UCSD-AML1 (cell line): ENCODE measurements at regions not wholly inside any gene's neighbourhood (a gene's known extent, or its start where the extent isn't known, plus 50 kb on each side); places are given as distances from the start of the nearest gene placed in this dataset.
"Not testable (repeated sequence)": the region's sequence is repeated elsewhere in the genome, so short reads cannot be mapped to it uniquely, and the experiment has no call there.

ENCODE experiments used
- DNase-seq: peaks from one replicate; lab custom pipeline; 2025; ENCODE audit not compliant: unreplicated experiment; lab: John Stamatoyannopoulos, UW

GRCh38 chr11:23924226-23924625 lies 572.6 kb upstream of the LUZP2 start:
- DNase-seq, result no peak

DNA sequence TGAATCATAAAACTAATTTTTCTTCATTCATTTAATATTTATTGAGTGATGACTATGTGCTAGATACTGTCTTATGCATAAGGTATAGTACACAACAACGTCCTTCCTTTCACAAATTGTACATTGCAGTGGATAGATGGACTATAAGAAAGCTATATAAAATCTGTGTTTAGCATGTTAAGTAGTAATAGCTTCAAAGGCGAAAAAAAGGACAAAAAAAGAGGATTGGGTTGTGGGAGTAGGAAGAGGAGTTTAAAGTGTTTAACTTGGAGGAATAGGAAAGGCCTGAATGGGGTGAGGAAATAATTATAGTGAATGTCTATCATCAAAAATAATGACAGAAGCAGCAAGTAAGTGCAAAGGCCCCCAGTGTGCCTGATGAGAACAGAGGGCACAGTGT lies 565.4 kb upstream of the LUZP2 start:
- DNase-seq, result no peak

GRCh38 chr11:23932485-23932898 lies 564.4 kb upstream of the LUZP2 start:
- DNase-seq, result no peak

GRCh38 chr11:23933721-23934120 lies 563.1 kb upstream of the LUZP2 start:
- DNase-seq, result no peak

DNA sequence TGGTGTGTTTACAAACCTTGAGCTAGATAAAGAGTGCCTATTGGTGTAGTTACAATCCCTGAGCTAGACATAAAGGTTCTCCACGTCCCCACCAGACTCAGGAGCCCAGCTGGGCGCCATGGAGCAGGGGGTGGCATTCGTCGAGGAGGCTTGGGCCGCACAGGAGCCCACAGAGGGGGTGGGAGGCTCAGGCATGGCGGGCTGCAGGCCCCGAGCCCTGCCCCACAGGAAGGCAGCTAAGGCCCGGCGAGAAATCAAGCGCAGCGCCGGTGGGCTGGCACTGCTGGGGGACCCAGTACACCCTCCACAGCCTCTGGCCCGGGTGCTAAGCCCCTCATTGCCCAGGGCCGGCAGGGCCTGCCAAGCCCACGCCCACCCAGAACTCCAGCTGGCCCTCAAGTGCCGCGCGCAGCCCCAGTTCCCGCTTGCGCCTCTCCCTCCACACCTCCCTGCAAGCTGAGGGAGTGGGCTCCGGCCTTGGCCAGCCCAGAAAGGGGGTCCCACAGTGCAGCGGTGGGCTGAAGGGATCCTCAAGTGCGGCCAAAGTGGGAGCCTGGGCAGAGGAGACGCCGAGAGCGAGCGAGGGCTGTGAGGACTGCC lies 562.1 kb upstream of the LUZP2 start:
- DNase-seq, result not testable (repeated sequence)

- not testable (repeated sequence) for DNase-seq
These were observed 554.6 kb upstream of the LUZP2 start for GRCh38 chr11:23942117-23942815.

GRCh38 chr11:23944923-23945322 lies 551.9 kb upstream of the LUZP2 start:
- no peak for DNase-seq

GRCh38 chr11:23947883-23948282 lies 549.0 kb upstream of the LUZP2 start:
- DNase-seq, result no peak

DNA sequence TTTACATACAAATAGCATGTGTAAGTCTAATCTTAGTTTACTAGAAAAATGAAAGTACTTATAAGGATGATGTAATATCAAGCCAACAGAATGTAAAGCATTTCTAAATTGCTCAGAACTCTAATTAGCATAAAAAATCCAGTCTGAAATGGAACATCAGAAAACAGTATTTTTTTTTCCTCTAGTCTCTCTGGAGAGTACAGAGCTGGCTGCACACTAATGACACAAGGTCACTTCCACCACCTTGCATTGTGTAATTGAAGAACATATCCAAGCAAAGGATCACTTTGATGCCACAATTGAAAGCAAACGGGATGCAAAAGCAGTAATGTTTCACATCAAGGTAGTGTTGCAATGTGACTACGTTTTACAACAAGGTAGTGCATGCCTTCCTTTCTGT lies 548.0 kb upstream of the LUZP2 start:
- no peak for DNase-seq

GRCh38 chr11:23953951-23954710 lies 542.7 kb upstream of the LUZP2 start:
- no peak for DNase-seq

- DNase-seq, result no peak
These were observed 542.1 kb upstream of the LUZP2 start for GRCh38 chr11:23954730-23955129.

DNA sequence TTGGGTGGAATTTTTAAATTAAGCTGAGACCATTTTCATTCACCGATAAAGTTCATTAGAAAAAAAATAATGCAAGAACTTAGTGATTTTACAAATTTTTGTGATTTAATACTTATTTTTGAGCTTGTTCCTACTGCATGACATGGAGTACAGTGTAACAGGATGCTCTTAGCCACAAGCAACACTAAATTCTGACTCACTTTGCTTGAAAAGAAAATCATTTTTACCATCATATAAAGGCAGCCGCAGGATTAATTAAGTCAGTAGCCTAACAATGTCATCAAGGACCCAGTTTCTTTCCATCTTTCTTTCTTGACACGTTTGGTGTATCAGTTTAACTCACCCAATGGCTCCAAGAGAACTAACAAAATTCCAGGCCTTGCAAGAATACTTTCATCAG lies 540.3 kb upstream of the LUZP2 start:
- no peak for DNase-seq

DNA sequence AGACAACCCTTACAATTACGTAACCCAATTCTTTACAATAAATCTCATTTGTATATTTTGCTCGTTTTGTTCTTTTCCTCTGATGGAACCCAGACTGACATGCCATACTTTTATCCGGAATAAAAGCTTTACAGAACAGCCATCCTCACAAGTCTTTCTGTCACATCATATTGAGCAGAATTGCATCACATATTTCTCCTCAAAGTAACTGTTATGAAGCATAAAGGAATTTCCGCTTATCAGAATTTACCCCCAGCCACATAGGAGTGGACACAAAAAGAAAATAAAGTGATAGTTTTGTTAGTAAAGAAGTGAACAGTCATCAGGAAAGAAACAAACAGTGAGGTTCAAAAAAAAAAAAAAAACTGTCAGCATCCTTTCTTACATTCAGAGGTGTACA lies 539.5 kb upstream of the LUZP2 start:
- no peak for DNase-seq

GRCh38 chr11:23959462-23959861 lies 537.4 kb upstream of the LUZP2 start:
- DNase-seq, result no peak

DNA sequence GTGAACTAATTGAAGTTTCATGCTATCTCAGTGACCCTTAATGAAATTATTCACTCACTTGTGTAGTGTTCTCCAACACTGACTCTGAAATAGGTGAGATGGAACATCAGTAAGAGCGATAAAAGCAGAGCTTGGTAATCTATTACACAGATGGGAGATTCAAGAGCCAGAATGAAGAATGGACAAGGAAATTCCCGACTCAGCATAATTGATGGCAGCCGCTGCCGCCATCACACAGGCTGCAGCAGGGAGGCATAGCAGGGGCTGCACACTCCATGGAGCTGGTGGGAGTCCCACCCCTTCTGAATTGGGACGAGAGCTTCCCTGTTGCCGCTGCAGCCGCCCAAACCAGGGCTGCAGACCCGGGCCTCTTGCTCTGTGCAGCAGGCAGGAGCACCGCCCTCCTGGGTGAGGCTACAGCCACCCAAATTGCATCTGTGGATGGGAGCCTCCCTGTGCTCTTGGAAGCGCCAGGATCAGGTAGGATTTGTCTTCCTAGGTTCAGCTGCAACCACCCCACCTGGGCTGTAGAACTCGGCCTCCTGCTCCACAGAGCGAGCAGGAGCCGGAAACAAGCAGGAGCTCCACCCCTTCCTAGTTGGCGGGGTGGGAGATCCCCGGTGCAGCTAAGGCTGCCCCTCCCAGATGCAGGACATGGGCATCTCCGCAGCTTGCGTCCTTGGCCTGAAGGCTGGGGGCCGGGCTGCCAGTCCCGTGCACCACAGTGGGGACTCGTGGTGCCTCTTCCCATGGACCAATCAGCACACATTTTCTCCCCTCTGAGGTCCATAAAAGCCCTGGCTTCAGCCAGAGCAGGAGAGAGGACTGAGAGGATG lies 535.1 kb upstream of the LUZP2 start:
- no peak for DNase-seq

- no peak for DNase-seq
These were observed 523.6 kb upstream of the LUZP2 start for GRCh38 chr11:23973244-23973643.

GRCh38 chr11:23974051-23974450 lies 522.8 kb upstream of the LUZP2 start:
- no peak for DNase-seq

DNA sequence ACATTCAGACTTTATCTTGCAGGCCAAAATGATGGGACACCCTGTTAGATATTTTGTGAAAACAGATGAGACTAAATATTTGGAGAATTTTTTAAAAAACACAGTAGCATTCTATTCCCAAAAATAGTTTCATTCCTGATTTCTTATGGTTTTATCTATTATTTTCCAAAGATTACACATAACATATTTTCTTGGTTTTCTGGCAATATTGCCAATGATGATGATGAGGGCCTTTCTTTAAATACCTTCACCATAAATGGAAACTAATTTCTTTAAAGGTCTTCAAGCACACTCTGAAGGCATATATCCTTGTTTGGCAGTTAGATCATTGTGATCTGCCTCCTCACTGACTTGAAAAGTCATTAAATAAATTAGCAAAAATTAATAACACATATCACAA lies 522.3 kb upstream of the LUZP2 start:
- DNase-seq, result no peak

DNA sequence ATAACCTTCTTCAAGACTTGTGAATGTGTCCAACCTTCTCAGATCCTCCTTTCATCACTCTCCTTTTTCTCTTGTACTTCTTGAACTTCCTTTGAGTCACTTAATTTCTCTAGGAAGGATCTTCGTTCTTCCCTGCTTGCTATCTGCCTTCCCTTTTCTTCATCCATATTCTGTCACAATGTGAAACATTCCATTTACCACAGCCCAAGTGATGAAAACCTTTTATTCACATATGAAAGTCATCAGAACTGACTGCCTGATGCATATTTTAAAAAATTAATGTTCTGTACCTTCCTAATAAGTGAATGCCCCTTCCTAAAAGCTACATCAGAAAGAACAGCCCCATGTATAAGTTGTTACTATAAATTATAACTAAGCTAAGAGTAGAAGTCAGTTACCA lies 520.4 kb upstream of the LUZP2 start:
- DNase-seq, result no peak

DNA sequence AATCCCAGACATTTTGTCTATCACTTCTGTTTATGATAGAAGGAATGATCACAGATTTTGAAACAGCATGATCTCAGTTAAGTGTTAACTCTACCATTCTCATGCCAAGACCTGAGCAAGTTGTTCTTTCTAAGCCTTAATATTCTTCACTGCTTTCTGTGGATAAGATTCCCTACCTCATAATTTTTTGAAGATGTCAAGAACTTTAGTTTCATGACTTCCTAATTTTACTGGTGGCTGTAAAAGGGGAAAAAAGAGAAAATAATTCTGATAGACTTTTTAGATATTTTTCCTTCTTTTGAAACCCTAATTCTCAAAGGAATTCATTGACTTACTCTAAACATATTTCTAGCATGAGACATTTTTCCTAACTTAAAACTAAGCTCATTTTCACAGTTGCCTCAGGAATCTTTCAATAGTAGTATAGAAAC lies 520.0 kb upstream of the LUZP2 start:
- no peak for DNase-seq

- DNase-seq, result no peak
These were observed 508.4 kb upstream of the LUZP2 start for GRCh38 chr11:23988381-23989006.
